Activated naive CD8-positive, alpha-beta T cell treated with anti-CD3 and anti-CD28 coated beads, Interleukin-2, amount 50 U/mL, for 16 hours (primary cell): ENCODE measurements at regions not wholly inside any gene's neighbourhood (a gene's known extent, or its start where the extent isn't known, plus 50 kb on each side); places are given as distances from the start of the nearest gene placed in this dataset.

ENCODE experiments used
- DNase-seq: peaks from one replicate; pipeline ENCODE4 v3.0.0-alpha.2; 2020; ENCODE audit warnings: low read depth, low spot score

GRCh38 chr2:133718688-133719201, 150.5 kb upstream of the NCKAP5 start:
- no peak for DNase-seq

- DNase-seq: no peak
Measured at GRCh38 chr2:133720429-133720828, 152.2 kb upstream of the NCKAP5 start.

- DNase-seq: no peak
Measured at GRCh38 chr2:133721118-133721517, 152.9 kb upstream of the NCKAP5 start.

- DNase-seq: no peak
Measured at GRCh38 chr2:133723133-133723532, 154.9 kb upstream of the NCKAP5 start.

GRCh38 chr2:133726973-133727372, 158.7 kb upstream of the NCKAP5 start:
- DNase-seq: no peak

GRCh38 chr2:133732059-133732458, 163.8 kb upstream of the NCKAP5 start:
- DNase-seq: no peak

- DNase-seq: no peak
Measured at GRCh38 chr2:133732982-133733900, 165.0 kb upstream of the NCKAP5 start.

- no peak for DNase-seq
Measured at GRCh38 chr2:133733901-133734255, 165.6 kb upstream of the NCKAP5 start.

GRCh38 chr2:133734716-133735495, 166.6 kb upstream of the NCKAP5 start:
- DNase-seq: no peak

GRCh38 chr2:133736674-133737073, 168.4 kb upstream of the NCKAP5 start:
- no peak for DNase-seq

GRCh38 chr2:133737242-133737993, 169.2 kb upstream of the NCKAP5 start:
- DNase-seq: no peak

GRCh38 chr2:133739039-133739438, 170.8 kb upstream of the NCKAP5 start:
- DNase-seq: no peak

GRCh38 chr2:133740500-133740899, 172.2 kb upstream of the NCKAP5 start:
- DNase-seq: no peak

- DNase-seq: no peak
Measured at GRCh38 chr2:133748007-133748700, 179.9 kb upstream of the NCKAP5 start.

- no peak for DNase-seq
Measured at GRCh38 chr2:133753665-133754064, 185.4 kb upstream of the NCKAP5 start.

- DNase-seq: no peak
Measured at GRCh38 chr2:133755480-133756300, 187.4 kb upstream of the NCKAP5 start.

- no peak for DNase-seq
Measured at GRCh38 chr2:133756833-133757232, 188.6 kb upstream of the NCKAP5 start.

GRCh38 chr2:133760376-133760775, 192.1 kb upstream of the NCKAP5 start:
- DNase-seq: no peak

- no peak for DNase-seq
Measured at GRCh38 chr2:133765658-133766057, 197.4 kb upstream of the NCKAP5 start.

- DNase-seq: no peak
Measured at GRCh38 chr2:133766164-133766832, 198.0 kb upstream of the NCKAP5 start.
